LNCAP (cell line): ENCODE measurements at regions not wholly inside any gene's neighbourhood (a gene's known extent, or its start where the extent isn't known, plus 50 kb on each side); places are given as distances from the start of the nearest gene placed in this dataset.

ENCODE experiments used
- CTCF ChIP-seq: fragments of 450-650 bp; IDR thresholded peaks from 2 replicates; pipeline ENCODE4 v1.5.1; 2017; ENCODE audit warnings: mild to moderate bottlenecking

- no peak for TF ChIP-seq CTCF
Observed at GRCh38 chr12:69074556-69075349, 141.8 kb upstream of the CPM start.

- TF ChIP-seq CTCF = no peak
Observed at GRCh38 chr12:69083689-69084088, 150.7 kb upstream of the CPM start.

GRCh38 chr12:69084816-69085378 is 151.9 kb upstream of the CPM start:
- no peak for TF ChIP-seq CTCF

GRCh38 chr12:69085852-69086251 is 152.9 kb upstream of the CPM start:
- no peak for TF ChIP-seq CTCF

GRCh38 chr12:69087986-69088385 is 151.4 kb upstream of the CPSF6 start:
- no peak for TF ChIP-seq CTCF

GRCh38 chr12:69090722-69091121 is 148.6 kb upstream of the CPSF6 start:
- TF ChIP-seq CTCF = no peak

- TF ChIP-seq CTCF = no peak
Observed at GRCh38 chr12:69091442-69092017, 147.8 kb upstream of the CPSF6 start.
